ENCODE measurements at regions not wholly inside any gene's neighbourhood (a gene's known extent, or its start where the extent isn't known, plus 50 kb on each side); places are given as distances from the start of the nearest gene placed in this dataset.
"Not testable (repeated sequence)": the region's sequence is repeated elsewhere in the genome, so short reads cannot be mapped to it uniquely, and the experiment has no call there.

DNA sequence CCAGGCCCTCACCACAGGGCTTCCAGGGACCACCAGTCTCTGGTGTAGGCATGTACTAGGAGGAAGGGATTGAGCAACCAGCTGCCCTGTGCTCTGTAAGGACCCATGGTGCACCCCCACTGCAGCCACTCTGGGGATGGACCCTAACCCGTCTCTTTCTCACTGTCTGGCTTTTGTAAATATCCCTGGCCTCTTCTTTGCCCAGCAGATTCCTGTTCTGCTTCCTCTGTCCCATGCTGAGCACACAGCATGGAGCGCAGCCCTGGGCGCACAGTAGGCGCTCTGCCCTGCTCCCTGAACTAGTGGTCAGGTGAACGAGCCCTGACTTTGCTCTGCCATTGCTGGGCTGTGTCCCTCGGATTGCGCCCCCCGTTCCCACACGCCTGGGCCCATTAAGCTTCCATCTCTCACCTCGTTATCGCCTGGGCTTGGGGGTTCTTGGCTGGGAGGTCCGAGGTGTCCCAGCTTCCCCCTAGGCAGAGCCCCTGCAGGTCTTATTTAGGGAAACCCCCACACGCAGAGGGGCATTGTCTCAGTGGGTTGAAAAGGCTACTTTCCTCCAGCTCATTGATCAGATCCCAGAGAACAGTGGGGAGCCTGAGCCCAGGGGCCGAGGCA lies 162.1 kb downstream of the MYCN start:
- ATAC-seq (no peak), DNase-seq (no peak)
- Mint-ChIP-seq H3K27ac (no peak overlapping the region), H3K4me1 (no peaks in the 10 kb centered on the region), H3K36me3 (ENCODE audit: low read depth) (no peaks in the 10 kb centered on the region), H3K4me3 (no peak overlapping the region), H3K27me3 (no peaks in the 10 kb centered on the region)
- H3K9me3 ChIP-seq (ENCODE audit: control insufficient read depth, low read length, poor library complexity, severe bottlenecking): no peaks in the 10 kb centered on the region

DNA sequence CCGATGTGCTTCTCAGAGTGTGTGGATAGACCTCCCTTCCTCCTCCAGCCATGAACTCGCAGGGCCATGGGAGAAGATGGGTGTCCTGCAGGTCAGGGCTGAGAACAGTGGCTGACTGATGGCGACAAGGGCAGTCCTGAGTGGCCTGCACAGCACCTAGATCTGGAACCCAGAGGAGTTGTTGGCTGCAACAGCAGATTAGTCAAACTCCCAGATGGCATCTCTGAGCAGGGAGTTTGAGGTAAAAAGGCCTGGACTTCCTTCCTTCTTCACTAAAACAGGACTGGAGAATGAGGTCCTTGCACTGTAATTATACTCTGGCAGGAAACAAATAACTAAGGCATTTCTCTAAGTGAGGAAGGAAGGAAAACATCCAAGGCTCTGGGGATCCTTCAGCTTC lies 160.8 kb downstream of the MYCN start:
- H3K36me3 Mint-ChIP-seq (ENCODE audit: low read depth): no peaks in the 10 kb centered on the region
- H3K27me3 Mint-ChIP-seq: no peaks in the 10 kb centered on the region
- no peaks in the 10 kb centered on the region for H3K9me3 ChIP-seq (ENCODE audit: control insufficient read depth, low read length, poor library complexity, severe bottlenecking)
- ATAC-seq (no peak), DNase-seq (no peak)
- H3K27ac Mint-ChIP-seq: no peak overlapping the region
- no peak overlapping the region for H3K4me3 Mint-ChIP-seq
- no peaks in the 10 kb centered on the region for H3K4me1 Mint-ChIP-seq

- Mint-ChIP-seq H3K27me3 (no peaks in the 10 kb centered on the region), H3K4me3 (no peak overlapping the region), H3K27ac (no peak overlapping the region), H3K36me3 (ENCODE audit: low read depth) (no peaks in the 10 kb centered on the region), H3K4me1 (no peaks in the 10 kb centered on the region)
- ATAC-seq: no peak
- DNase-seq: no peak
- no peaks in the 10 kb centered on the region for H3K9me3 ChIP-seq (ENCODE audit: control insufficient read depth, low read length, poor library complexity, severe bottlenecking)
Measured at GRCh38 chr2:16100006-16100405, 159.7 kb downstream of the MYCN start.

DNA sequence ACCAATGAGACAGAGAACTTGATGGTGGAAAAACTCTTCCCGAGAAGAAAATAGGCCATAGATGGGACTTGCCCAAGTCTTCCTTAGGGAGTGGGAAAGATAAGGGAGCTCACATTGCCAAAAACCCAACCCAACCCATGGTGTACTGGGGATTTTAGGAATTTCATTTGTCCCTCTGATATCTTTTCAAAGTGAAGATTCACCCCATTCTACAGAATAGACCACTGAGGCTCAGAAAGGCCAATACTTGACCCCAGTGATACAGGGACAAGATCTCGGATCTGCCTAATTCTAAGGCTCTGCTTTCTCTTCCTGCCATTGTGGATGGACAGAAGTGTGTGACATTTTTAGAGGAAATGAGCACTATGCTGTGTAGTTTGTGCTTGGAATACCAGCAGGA lies 159.0 kb downstream of the MYCN start:
- ATAC-seq (no peak), DNase-seq (no peak)
- H3K36me3 Mint-ChIP-seq (ENCODE audit: low read depth): no peaks in the 10 kb centered on the region
- H3K4me3 Mint-ChIP-seq: no peak overlapping the region
- no peaks in the 10 kb centered on the region for H3K9me3 ChIP-seq (ENCODE audit: control insufficient read depth, low read length, poor library complexity, severe bottlenecking)
- no peaks in the 10 kb centered on the region for H3K27me3 Mint-ChIP-seq
- H3K27ac Mint-ChIP-seq: no peak overlapping the region
- H3K4me1 Mint-ChIP-seq: no peaks in the 10 kb centered on the region

- H3K9me3 ChIP-seq (ENCODE audit: control insufficient read depth, low read length, poor library complexity, severe bottlenecking): no peaks in the 10 kb centered on the region
- H3K27ac Mint-ChIP-seq: no peak overlapping the region
- DNase-seq (no peak), ATAC-seq (no peak)
- no peaks in the 10 kb centered on the region for H3K27me3 Mint-ChIP-seq
- no peak overlapping the region for H3K4me3 Mint-ChIP-seq
- no peaks in the 10 kb centered on the region for H3K4me1 Mint-ChIP-seq
- H3K36me3 Mint-ChIP-seq (ENCODE audit: low read depth): no peaks in the 10 kb centered on the region
Measured at GRCh38 chr2:16096962-16097361, 156.6 kb downstream of the MYCN start.

- H3K4me1 Mint-ChIP-seq; ATAC-seq; DNase-seq; H3K4me3 Mint-ChIP-seq; H3K27me3 Mint-ChIP-seq; H3K36me3 Mint-ChIP-seq (ENCODE audit: low read depth); H3K27ac Mint-ChIP-seq; H3K9me3 ChIP-seq (ENCODE audit: control insufficient read depth, low read length, poor library complexity, severe bottlenecking): not testable (repeated sequence)
Measured at GRCh38 chr2:16095483-16095882, 155.1 kb downstream of the MYCN start.

- Mint-ChIP-seq H3K27me3 (no peaks in the 10 kb centered on the region), H3K4me3 (no peak overlapping the region), H3K27ac (no peak overlapping the region), H3K4me1 (no peaks in the 10 kb centered on the region), H3K36me3 (ENCODE audit: low read depth) (no peaks in the 10 kb centered on the region)
- no peak for DNase-seq
- ATAC-seq: no peak
- no peaks in the 10 kb centered on the region for H3K9me3 ChIP-seq (ENCODE audit: control insufficient read depth, low read length, poor library complexity, severe bottlenecking)
Measured at GRCh38 chr2:16094811-16095210, 154.5 kb downstream of the MYCN start.

GRCh38 chr2:16093639-16094529 lies 153.5 kb downstream of the MYCN start:
- Mint-ChIP-seq H3K27me3 (no peaks in the 10 kb centered on the region), H3K27ac (no peak overlapping the region), H3K4me1 (no peaks in the 10 kb centered on the region), H3K36me3 (ENCODE audit: low read depth) (no peaks in the 10 kb centered on the region), H3K4me3 (no peak overlapping the region)
- ATAC-seq (no peak), DNase-seq (no peak)
- H3K9me3 ChIP-seq (ENCODE audit: control insufficient read depth, low read length, poor library complexity, severe bottlenecking): no peaks in the 10 kb centered on the region

DNA sequence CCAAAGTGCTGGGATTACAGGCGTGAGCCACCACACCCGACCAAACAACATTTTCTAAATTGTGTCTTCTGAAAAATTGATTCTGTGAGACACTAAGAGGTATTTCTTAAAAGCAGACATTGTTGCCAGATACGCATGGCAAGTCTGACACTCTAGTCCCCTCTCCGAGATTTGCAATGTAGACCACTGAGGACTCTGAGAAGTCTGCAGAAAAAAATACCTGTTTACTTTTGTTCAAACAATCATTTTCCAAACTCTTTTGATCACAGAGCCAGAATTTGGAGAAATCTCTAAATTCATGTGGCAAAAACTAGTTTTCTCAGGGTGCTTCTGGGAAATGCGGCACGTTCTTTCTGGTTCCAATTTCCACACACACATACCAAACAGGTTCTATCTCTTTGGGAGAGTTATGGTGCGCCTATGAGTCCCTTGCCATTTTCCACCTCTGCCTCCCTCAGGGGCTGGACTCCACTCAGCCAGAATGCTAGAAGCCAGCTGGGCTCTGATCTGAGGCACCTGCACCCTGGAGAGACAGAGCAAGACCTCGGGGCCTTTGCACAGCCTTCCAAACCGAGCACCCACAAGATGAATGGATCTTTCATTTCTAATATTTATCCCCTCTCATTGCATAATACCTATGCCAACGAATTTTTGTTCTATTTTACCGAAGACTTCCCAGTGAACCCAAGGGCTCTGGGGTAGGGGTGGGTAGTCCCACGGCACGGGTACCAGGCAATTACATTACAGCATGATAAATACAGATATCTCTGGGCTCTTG lies 152.7 kb downstream of the MYCN start:
- DNase-seq (no peak), ATAC-seq (no peak)
- H3K9me3 ChIP-seq (ENCODE audit: control insufficient read depth, low read length, poor library complexity, severe bottlenecking): no peaks in the 10 kb centered on the region
- Mint-ChIP-seq H3K27ac (no peak overlapping the region), H3K36me3 (ENCODE audit: low read depth) (no peaks in the 10 kb centered on the region), H3K4me1 (no peaks in the 10 kb centered on the region), H3K4me3 (no peak overlapping the region), H3K27me3 (no peaks in the 10 kb centered on the region)

- ATAC-seq: no peak
- Mint-ChIP-seq H3K27ac (no peak overlapping the region), H3K4me1 (no peaks in the 10 kb centered on the region), H3K4me3 (no peak overlapping the region), H3K27me3 (no peaks in the 10 kb centered on the region), H3K36me3 (ENCODE audit: low read depth) (no peaks in the 10 kb centered on the region)
- DNase-seq: no peak
- no peaks in the 10 kb centered on the region for H3K9me3 ChIP-seq (ENCODE audit: control insufficient read depth, low read length, poor library complexity, severe bottlenecking)
Measured at GRCh38 chr2:16091576-16092282, 151.4 kb downstream of the MYCN start.

DNA sequence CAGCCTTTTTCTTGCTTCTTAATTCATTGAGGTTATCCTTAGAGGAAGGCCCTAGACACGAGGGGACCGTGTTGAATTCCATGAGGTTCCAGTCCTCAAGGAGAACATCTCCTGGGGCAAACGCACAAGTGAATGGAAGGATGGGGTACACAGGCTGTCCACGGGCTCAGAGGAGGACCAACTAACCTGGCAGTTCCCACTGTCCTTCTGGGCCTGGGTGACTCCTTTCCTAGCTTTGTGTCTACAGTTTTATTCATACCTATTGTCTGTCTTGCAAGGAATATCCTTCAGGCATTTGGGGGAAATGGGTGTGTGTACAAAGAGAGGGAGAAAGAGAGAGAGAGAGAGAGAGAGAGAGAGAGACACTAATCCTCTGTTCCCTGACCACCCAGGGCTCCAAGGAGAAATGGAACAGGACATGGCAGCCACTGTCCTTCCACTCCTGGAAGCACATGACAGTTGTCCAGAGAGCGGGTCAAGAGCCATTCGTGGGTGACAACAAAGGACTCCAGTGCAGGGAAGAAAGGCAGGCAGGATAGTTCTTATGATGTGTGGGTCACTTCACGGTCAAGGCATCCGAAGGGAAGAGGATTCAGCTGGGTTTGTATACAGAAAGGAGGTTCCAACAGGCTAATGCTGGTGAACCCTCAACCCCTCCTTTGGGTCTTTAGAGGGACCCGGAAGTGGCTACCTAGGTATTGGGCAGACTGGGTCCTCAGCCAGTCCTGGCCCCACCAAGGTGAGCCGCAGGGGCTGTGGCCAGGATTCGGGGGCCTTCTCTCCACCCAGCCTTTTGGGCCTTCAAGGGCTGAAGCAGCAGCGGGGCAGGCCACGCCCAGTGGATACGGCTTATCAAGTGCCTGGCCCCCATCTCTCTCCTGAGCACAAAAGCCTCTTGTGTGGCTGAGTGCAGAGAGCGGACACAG lies 150.6 kb downstream of the MYCN start:
- Mint-ChIP-seq H3K27me3 (no peaks in the 10 kb centered on the region), H3K4me1 (no peaks in the 10 kb centered on the region), H3K27ac (no peak overlapping the region), H3K4me3 (no peak overlapping the region), H3K36me3 (ENCODE audit: low read depth) (no peaks in the 10 kb centered on the region)
- no peak for DNase-seq
- no peaks in the 10 kb centered on the region for H3K9me3 ChIP-seq (ENCODE audit: control insufficient read depth, low read length, poor library complexity, severe bottlenecking)
- ATAC-seq: no peak

GRCh38 chr2:16089491-16089890 lies 149.1 kb downstream of the MYCN start:
- not testable (repeated sequence) for H3K4me1 Mint-ChIP-seq; H3K4me3 Mint-ChIP-seq; H3K27ac Mint-ChIP-seq; H3K36me3 Mint-ChIP-seq (ENCODE audit: low read depth); ATAC-seq; H3K27me3 Mint-ChIP-seq; H3K9me3 ChIP-seq (ENCODE audit: control insufficient read depth, low read length, poor library complexity, severe bottlenecking); DNase-seq

Data from T-helper 17 cell (primary cell).